WTC11 (cell line): ENCODE measurements at regions not wholly inside any gene's neighbourhood (a gene's known extent, or its start where the extent isn't known, plus 50 kb on each side); places are given as distances from the start of the nearest gene placed in this dataset.

Experiments used
- ATAC-seq: fragments of 200-7000 bp; cut with Tn5 transposase; 2 replicates; pipeline ENCODE4 v1.10.0; 2021; ENCODE audit warnings: mild to moderate bottlenecking, moderate library complexity
- CTCF ChIA-PET: fragments of 300-600 bp; sonication (Branson Sonifier 250); formaldehyde crosslinking; loops from one replicate; lab custom pipeline; 2021; ENCODE audit warnings: antibody characterized with exemption; lab: Charles Lee
- POLR2A ChIA-PET: fragments of 350-600 bp; sonication (Branson Sonifier 250); formaldehyde crosslinking; loops from one replicate; lab custom pipeline; 2021; ENCODE audit warnings: antibody characterized with exemption; lab: Charles Lee
- DNase-seq: peaks from one replicate; pipeline ENCODE4 v3.0.0; 2021; ENCODE audit warnings: low spot score
- H3K27ac Mint-ChIP-seq: 2 replicates; pipeline ENCODE4 v1.8.0; 2021; ENCODE audit warnings: mixed read lengths
- H3K27me3 Mint-ChIP-seq: 2 replicates; pipeline ENCODE4 v1.8.0; 2021; ENCODE audit warnings: low read depth, mild to moderate bottlenecking, moderate library complexity, mixed read lengths
- H3K36me3 Mint-ChIP-seq: 2 replicates; pipeline ENCODE4 v1.8.0; 2021; ENCODE audit warnings: mixed read lengths
- H3K4me1 Mint-ChIP-seq: 2 replicates; pipeline ENCODE4 v1.8.0; 2022; ENCODE audit warnings: mixed read lengths
- H3K4me3 Mint-ChIP-seq: 2 replicates; pipeline ENCODE4 v1.8.0; 2021; ENCODE audit warnings: mild to moderate bottlenecking, moderate library complexity, mixed read lengths
- H3K9me3 Mint-ChIP-seq: 2 replicates; pipeline ENCODE4 v1.8.0; 2021; ENCODE audit warnings: mixed read lengths
- CBFB ChIP-seq: sonication (generic); formaldehyde crosslinking; IDR thresholded peaks from 2 replicates; pipeline ENCODE4 v1.8.1; 2022; ENCODE audit warnings: mild to moderate bottlenecking, low read depth, missing genetic modification reagents
- CREB1 ChIP-seq: sonication (generic); formaldehyde crosslinking; IDR thresholded peaks from 2 replicates; pipeline ENCODE4 v1.8.0; 2023; ENCODE audit warnings: mild to moderate bottlenecking, missing genetic modification reagents
- ELF4 ChIP-seq: sonication (generic); formaldehyde crosslinking; IDR thresholded peaks from 2 replicates; pipeline ENCODE4 v1.8.1; 2022; ENCODE audit warnings: low read depth, mild to moderate bottlenecking, moderate library complexity, missing genetic modification reagents
- FOXP1 ChIP-seq: sonication (generic); formaldehyde crosslinking; IDR thresholded peaks from 2 replicates; pipeline ENCODE4 v1.8.0; 2022; ENCODE audit warnings: missing genetic modification reagents, mild to moderate bottlenecking, moderate library complexity, borderline replicate concordance
- HMGA2 ChIP-seq: fragments of 250-450 bp; sonication (Bioruptor Pico); IDR thresholded peaks from 2 replicates; pipeline ENCODE4 v1.4.0; 2021; ENCODE audit warnings: mild to moderate bottlenecking, moderate library complexity
- IRF1 ChIP-seq: sonication (generic); formaldehyde crosslinking; IDR thresholded peaks from 2 replicates; pipeline ENCODE4 v1.8.0; 2023; ENCODE audit warnings: missing genetic modification reagents
- IRF2 ChIP-seq: sonication (generic); formaldehyde crosslinking; IDR thresholded peaks from 2 replicates; pipeline ENCODE4 v1.8.0; 2022; ENCODE audit warnings: low read depth, missing genetic modification reagents, borderline replicate concordance
- JAZF1 ChIP-seq: fragments of 250-450 bp; sonication (Bioruptor Pico); IDR thresholded peaks from 2 replicates; pipeline ENCODE4 v1.9.0; 2021; ENCODE audit warnings: moderate library complexity, mild to moderate bottlenecking, inconsistent platforms
- MYBL2 ChIP-seq: sonication (generic); formaldehyde crosslinking; IDR thresholded peaks from 2 replicates; pipeline ENCODE4 v1.8.1; 2023; ENCODE audit warnings: mild to moderate bottlenecking, moderate library complexity, missing genetic modification reagents
- NR1H2 ChIP-seq: sonication (generic); formaldehyde crosslinking; IDR thresholded peaks from 2 replicates; pipeline ENCODE4 v1.9.0; 2021; ENCODE audit warnings: mild to moderate bottlenecking, moderate library complexity, missing genetic modification reagents
- NR3C1 ChIP-seq: sonication (generic); formaldehyde crosslinking; conservative IDR thresholded peaks from 2 replicates; pipeline ENCODE4 v1.8.1; 2023; ENCODE audit warnings: low read depth, mild to moderate bottlenecking, missing genetic modification reagents
- OVOL2 ChIP-seq: fragments of 250-450 bp; sonication (Bioruptor Pico); IDR thresholded peaks from 2 replicates; pipeline ENCODE4 v1.9.0; 2021; ENCODE audit warnings: mild to moderate bottlenecking, borderline replicate concordance
- TP53 ChIP-seq: sonication (generic); formaldehyde crosslinking; IDR thresholded peaks from 2 replicates; pipeline ENCODE4 v1.8.1; 2023; ENCODE audit warnings: mild to moderate bottlenecking, missing genetic modification reagents
- ZMAT4 ChIP-seq: fragments of 250-450 bp; sonication (Bioruptor Pico); IDR thresholded peaks from 2 replicates; pipeline ENCODE4 v1.9.0; 2021; ENCODE audit warnings: mild to moderate bottlenecking
- ZNF121 ChIP-seq: sonication (generic); formaldehyde crosslinking; IDR thresholded peaks from 2 replicates; pipeline ENCODE4 v1.8.0; 2023; ENCODE audit warnings: missing genetic modification reagents
- ZNF317 ChIP-seq: sonication (generic); formaldehyde crosslinking; IDR thresholded peaks from 2 replicates; pipeline ENCODE4 v1.8.1; 2023; ENCODE audit warnings: low read depth, mild to moderate bottlenecking, moderate library complexity, missing genetic modification reagents, borderline replicate concordance
- ZNF671 ChIP-seq: fragments of 250-450 bp; sonication (Bioruptor Pico); IDR thresholded peaks from 2 replicates; pipeline ENCODE4 v1.8.0; 2021; ENCODE audit warnings: mild to moderate bottlenecking
- TF ChIP-seq, protein P1 (sequence below): sonication (generic); formaldehyde crosslinking; IDR thresholded peaks from 2 replicates; pipeline ENCODE4 v1.8.0; 2022; ENCODE audit warnings: mild to moderate bottlenecking, missing genetic modification reagents
- TF ChIP-seq, protein P2 (sequence below): sonication (generic); formaldehyde crosslinking; IDR thresholded peaks from 2 replicates; pipeline ENCODE4 v1.8.1; 2022; ENCODE audit warnings: missing genetic modification reagents, borderline replicate concordance
- TF ChIP-seq, protein P3 (sequence below): sonication (generic); formaldehyde crosslinking; IDR thresholded peaks from 2 replicates; pipeline ENCODE4 v1.8.1; 2022; ENCODE audit warnings: low read depth, missing genetic modification reagents, borderline replicate concordance
- TF ChIP-seq, protein P4 (sequence below): sonication (generic); formaldehyde crosslinking; conservative IDR thresholded peaks from 2 replicates; pipeline ENCODE4 v1.8.1; 2023; ENCODE audit warnings: mild to moderate bottlenecking, low read depth, missing genetic modification reagents, moderate library complexity
- TF ChIP-seq, protein P5 (sequence below): sonication (generic); formaldehyde crosslinking; IDR thresholded peaks from 2 replicates; pipeline ENCODE4 v1.8.1; 2023; ENCODE audit warnings: mild to moderate bottlenecking, missing genetic modification reagents

- TF ChIP-seq ZMAT4 (CRISPR knock-in tag) (no peak), ELF4 (CRISPR knock-in tag) (no peak), ZNF671 (CRISPR knock-in tag) (no peak), NR3C1 (CRISPR knock-in tag) (no peak), CREB1 (CRISPR knock-in tag) (no peak), NR1H2 (CRISPR knock-in tag) (no peak)
- TF ChIP-seq, protein P1, sequence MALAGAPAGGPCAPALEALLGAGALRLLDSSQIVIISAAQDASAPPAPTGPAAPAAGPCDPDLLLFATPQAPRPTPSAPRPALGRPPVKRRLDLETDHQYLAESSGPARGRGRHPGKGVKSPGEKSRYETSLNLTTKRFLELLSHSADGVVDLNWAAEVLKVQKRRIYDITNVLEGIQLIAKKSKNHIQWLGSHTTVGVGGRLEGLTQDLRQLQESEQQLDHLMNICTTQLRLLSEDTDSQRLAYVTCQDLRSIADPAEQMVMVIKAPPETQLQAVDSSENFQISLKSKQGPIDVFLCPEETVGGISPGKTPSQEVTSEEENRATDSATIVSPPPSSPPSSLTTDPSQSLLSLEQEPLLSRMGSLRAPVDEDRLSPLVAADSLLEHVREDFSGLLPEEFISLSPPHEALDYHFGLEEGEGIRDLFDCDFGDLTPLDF, result no peak
- TF ChIP-seq, protein P2, sequence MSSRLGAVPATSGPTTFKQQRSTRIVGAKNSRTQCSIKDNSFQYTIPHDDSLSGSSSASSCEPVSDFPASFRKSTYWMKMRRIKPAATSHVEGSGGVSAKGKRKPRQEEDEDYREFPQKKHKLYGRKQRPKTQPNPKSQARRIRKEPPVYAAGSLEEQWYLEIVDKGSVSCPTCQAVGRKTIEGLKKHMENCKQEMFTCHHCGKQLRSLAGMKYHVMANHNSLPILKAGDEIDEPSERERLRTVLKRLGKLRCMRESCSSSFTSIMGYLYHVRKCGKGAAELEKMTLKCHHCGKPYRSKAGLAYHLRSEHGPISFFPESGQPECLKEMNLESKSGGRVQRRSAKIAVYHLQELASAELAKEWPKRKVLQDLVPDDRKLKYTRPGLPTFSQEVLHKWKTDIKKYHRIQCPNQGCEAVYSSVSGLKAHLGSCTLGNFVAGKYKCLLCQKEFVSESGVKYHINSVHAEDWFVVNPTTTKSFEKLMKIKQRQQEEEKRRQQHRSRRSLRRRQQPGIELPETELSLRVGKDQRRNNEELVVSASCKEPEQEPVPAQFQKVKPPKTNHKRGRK (CRISPR knock-in tag), result no peak
- TF ChIP-seq, protein P3, sequence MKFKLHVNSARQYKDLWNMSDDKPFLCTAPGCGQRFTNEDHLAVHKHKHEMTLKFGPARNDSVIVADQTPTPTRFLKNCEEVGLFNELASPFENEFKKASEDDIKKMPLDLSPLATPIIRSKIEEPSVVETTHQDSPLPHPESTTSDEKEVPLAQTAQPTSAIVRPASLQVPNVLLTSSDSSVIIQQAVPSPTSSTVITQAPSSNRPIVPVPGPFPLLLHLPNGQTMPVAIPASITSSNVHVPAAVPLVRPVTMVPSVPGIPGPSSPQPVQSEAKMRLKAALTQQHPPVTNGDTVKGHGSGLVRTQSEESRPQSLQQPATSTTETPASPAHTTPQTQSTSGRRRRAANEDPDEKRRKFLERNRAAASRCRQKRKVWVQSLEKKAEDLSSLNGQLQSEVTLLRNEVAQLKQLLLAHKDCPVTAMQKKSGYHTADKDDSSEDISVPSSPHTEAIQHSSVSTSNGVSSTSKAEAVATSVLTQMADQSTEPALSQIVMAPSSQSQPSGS (CRISPR knock-in tag), result no peak
- TF ChIP-seq, all 79 proteins: peak for 0
- H3K27me3 Mint-ChIP-seq, result peaks cover 3% of the 10 kb centered on the region
- H3K27ac Mint-ChIP-seq, result no peak overlapping the region
- ATAC-seq (no peak), DNase-seq (no peak)
- CTCF ChIA-PET, result no interaction called here
- 0 out of 2 replicates have a peak, but pooled peaks cover 3% of the 10 kb centered on the region for H3K4me1 Mint-ChIP-seq
- POLR2A ChIA-PET, result no interaction called here
- no peak overlapping the region for H3K4me3 Mint-ChIP-seq
- peaks cover 2% of the 10 kb centered on the region; the same call in 1 of the 2 replicates for H3K36me3 Mint-ChIP-seq
- H3K9me3 Mint-ChIP-seq, result peaks cover 27% of the 10 kb centered on the region
Observed at GRCh38 chr10:118220346-118220850, 121.7 kb downstream of the FAM204A start.

DNA sequence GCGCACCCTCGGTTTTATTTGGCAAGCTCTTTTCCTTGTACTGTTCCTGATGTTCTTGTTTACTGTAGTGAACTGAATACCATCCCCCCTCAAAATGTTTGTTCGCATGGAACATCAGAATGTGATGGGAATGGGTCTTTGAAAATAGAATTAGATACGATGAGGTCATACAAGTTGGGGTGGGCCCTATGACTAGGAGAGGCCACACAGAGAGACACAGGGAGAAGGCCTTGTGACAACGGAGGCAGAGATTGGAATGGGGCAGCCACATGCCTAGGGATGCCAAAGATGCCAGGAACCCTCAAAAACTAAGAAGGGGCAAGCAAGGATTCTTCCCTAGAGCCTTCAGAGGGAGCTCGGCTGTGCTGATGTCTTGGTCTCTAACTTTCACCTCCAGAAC is 123.6 kb downstream of the FAM204A start:
- Mint-ChIP-seq H3K9me3 (peaks cover 11% of the 10 kb centered on the region), H3K4me1 (0 out of 2 replicates have a peak, but pooled peaks cover 3% of the 10 kb centered on the region), H3K36me3 (no peaks in the 10 kb centered on the region), H3K27ac (no peak overlapping the region), H3K27me3 (peaks cover 3% of the 10 kb centered on the region), H3K4me3 (no peak overlapping the region)
- ATAC-seq (no peak), DNase-seq (no peak)
- CTCF ChIA-PET, result no interaction called here
- POLR2A ChIA-PET, result no interaction called here
- TF ChIP-seq OVOL2 (CRISPR knock-in tag) (no peak), ZNF121 (CRISPR knock-in tag) (no peak), CBFB (no peak), IRF1 (CRISPR knock-in tag) (no peak), JAZF1 (CRISPR knock-in tag) (no peak), ZNF317 (CRISPR knock-in tag) (no peak), TP53 (CRISPR knock-in tag) (no peak), FOXP1 (CRISPR knock-in tag) (no peak), MYBL2 (no peak), HMGA2 (CRISPR knock-in tag) (no peak), ELF4 (CRISPR knock-in tag) (no peak), IRF2 (CRISPR knock-in tag) (no peak), NR3C1 (CRISPR knock-in tag) (no peak)
- TF ChIP-seq, protein P4, sequence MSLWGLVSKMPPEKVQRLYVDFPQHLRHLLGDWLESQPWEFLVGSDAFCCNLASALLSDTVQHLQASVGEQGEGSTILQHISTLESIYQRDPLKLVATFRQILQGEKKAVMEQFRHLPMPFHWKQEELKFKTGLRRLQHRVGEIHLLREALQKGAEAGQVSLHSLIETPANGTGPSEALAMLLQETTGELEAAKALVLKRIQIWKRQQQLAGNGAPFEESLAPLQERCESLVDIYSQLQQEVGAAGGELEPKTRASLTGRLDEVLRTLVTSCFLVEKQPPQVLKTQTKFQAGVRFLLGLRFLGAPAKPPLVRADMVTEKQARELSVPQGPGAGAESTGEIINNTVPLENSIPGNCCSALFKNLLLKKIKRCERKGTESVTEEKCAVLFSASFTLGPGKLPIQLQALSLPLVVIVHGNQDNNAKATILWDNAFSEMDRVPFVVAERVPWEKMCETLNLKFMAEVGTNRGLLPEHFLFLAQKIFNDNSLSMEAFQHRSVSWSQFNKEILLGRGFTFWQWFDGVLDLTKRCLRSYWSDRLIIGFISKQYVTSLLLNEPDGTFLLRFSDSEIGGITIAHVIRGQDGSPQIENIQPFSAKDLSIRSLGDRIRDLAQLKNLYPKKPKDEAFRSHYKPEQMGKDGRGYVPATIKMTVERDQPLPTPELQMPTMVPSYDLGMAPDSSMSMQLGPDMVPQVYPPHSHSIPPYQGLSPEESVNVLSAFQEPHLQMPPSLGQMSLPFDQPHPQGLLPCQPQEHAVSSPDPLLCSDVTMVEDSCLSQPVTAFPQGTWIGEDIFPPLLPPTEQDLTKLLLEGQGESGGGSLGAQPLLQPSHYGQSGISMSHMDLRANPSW (CRISPR knock-in tag), result no peak
- TF ChIP-seq, protein P5, sequence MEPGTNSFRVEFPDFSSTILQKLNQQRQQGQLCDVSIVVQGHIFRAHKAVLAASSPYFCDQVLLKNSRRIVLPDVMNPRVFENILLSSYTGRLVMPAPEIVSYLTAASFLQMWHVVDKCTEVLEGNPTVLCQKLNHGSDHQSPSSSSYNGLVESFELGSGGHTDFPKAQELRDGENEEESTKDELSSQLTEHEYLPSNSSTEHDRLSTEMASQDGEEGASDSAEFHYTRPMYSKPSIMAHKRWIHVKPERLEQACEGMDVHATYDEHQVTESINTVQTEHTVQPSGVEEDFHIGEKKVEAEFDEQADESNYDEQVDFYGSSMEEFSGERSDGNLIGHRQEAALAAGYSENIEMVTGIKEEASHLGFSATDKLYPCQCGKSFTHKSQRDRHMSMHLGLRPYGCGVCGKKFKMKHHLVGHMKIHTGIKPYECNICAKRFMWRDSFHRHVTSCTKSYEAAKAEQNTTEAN (CRISPR knock-in tag), result no peak
- TF ChIP-seq, protein P1, result no peak
